ENCODE measurements at regions not wholly inside any gene's neighbourhood (a gene's known extent, or its start where the extent isn't known, plus 50 kb on each side); places are given as distances from the start of the nearest gene placed in this dataset.

DNA sequence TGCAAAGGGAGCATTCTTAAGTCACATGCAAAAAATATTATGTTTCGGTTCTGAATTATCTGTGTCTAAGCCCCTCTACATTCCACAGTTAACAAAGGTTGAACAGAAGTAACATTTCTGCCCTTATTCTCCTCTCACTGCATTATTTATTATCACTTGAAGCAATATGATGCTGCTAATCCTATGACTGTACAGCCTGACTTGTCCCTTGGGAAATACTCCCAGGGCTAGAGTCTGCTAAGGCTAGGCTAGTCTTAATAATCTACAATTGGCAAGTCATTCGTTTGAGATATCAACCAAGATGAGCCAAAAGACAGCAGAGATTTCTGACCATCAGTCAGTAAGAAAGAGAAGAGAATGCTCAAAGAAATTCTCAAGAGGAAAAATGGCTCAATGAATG lies 226.9 kb upstream of the HCCS start:
- ATAC-seq (ENCODE audit: poor library complexity) (no peak), DNase-seq (no peak)
- Histone ChIP-seq H3K27ac (ENCODE audit: low read depth in 1 of 2, low read length in 2 of 2) (no peak overlapping the region), H3K9me3 (ENCODE audit: control insufficient read depth in 1 of 2, insufficient read depth in 1 of 2, low read length in 2 of 2) (no peaks in the 10 kb centered on the region), H3K4me1 (ENCODE audit: insufficient read depth, low read length) (no peaks in the 10 kb centered on the region), H3K27me3 (ENCODE audit: control insufficient read depth in 1 of 2, insufficient read depth in 2 of 2, low read length in 2 of 2) (no peaks in the 10 kb centered on the region), H3K36me3 (ENCODE audit: insufficient read depth, low read length) (no peaks in the 10 kb centered on the region), H3K4me3 (ENCODE audit: low read length) (no peak overlapping the region)
- CTCF ChIA-PET: no interaction called here
- peaks cover 5% of the 10 kb centered on the region for H3K9me3 Mint-ChIP-seq
- intact Hi-C loops (cut with DNase I, micrococcal nuclease): no loop called here
- H3K27me3 Mint-ChIP-seq: no peaks in the 10 kb centered on the region
- no peaks in the 10 kb centered on the region for H3K4me1 Mint-ChIP-seq (ENCODE audit: low read depth)
- H3K4me3 Mint-ChIP-seq: no peak overlapping the region
- no peaks in the 10 kb centered on the region for H3K36me3 Mint-ChIP-seq (ENCODE audit: low read depth)
- TF ChIP-seq, protein P1, sequence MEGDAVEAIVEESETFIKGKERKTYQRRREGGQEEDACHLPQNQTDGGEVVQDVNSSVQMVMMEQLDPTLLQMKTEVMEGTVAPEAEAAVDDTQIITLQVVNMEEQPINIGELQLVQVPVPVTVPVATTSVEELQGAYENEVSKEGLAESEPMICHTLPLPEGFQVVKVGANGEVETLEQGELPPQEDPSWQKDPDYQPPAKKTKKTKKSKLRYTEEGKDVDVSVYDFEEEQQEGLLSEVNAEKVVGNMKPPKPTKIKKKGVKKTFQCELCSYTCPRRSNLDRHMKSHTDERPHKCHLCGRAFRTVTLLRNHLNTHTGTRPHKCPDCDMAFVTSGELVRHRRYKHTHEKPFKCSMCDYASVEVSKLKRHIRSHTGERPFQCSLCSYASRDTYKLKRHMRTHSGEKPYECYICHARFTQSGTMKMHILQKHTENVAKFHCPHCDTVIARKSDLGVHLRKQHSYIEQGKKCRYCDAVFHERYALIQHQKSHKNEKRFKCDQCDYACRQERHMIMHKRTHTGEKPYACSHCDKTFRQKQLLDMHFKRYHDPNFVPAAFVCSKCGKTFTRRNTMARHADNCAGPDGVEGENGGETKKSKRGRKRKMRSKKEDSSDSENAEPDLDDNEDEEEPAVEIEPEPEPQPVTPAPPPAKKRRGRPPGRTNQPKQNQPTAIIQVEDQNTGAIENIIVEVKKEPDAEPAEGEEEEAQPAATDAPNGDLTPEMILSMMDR (IDR thresholded peaks at IDR 0.05): no peak
- POLR2A ChIA-PET: no interaction called here
- H3K27ac Mint-ChIP-seq: no peak overlapping the region

GRCh38 chrX:10892621-10893225 lies 218.4 kb upstream of the HCCS start:
- TF ChIP-seq, protein P1 (IDR thresholded peaks at IDR 0.05): no peak
- Mint-ChIP-seq H3K27ac (no peak overlapping the region), H3K4me1 (ENCODE audit: low read depth) (no peaks in the 10 kb centered on the region), H3K36me3 (ENCODE audit: low read depth) (no peaks in the 10 kb centered on the region), H3K9me3 (no peaks in the 10 kb centered on the region), H3K4me3 (no peak overlapping the region), H3K27me3 (no peaks in the 10 kb centered on the region)
- POLR2A ChIA-PET: no interaction called here
- DNase-seq (no peak), ATAC-seq (ENCODE audit: poor library complexity) (no peak)
- Histone ChIP-seq H3K4me1 (ENCODE audit: insufficient read depth, low read length) (no peaks in the 10 kb centered on the region), H3K36me3 (ENCODE audit: insufficient read depth, low read length) (no peaks in the 10 kb centered on the region), H3K4me3 (ENCODE audit: low read length) (no peak overlapping the region), H3K9me3 (ENCODE audit: control insufficient read depth in 1 of 2, insufficient read depth in 1 of 2, low read length in 2 of 2) (peaks cover 0 to 2% of the 10 kb centered on the region in 2 experiments), H3K27me3 (ENCODE audit: control insufficient read depth in 1 of 2, insufficient read depth in 2 of 2, low read length in 2 of 2) (no peaks in the 10 kb centered on the region), H3K27ac (ENCODE audit: low read depth in 1 of 2, low read length in 2 of 2) (no peak overlapping the region)
- intact Hi-C loops (cut with DNase I, micrococcal nuclease): no loop called here
- CTCF ChIA-PET: no interaction called here

GRCh38 chrX:10893366-10893765 lies 217.8 kb upstream of the HCCS start:
- Mint-ChIP-seq H3K36me3 (ENCODE audit: low read depth) (no peaks in the 10 kb centered on the region), H3K4me3 (no peak overlapping the region), H3K9me3 (no peaks in the 10 kb centered on the region), H3K27ac (no peak overlapping the region), H3K27me3 (no peaks in the 10 kb centered on the region), H3K4me1 (ENCODE audit: low read depth) (no peaks in the 10 kb centered on the region)
- no peaks in the 10 kb centered on the region for H3K27me3 ChIP-seq (ENCODE audit: control insufficient read depth in 1 of 2, insufficient read depth in 2 of 2, low read length in 2 of 2)
- CTCF ChIA-PET: no interaction called here
- no peaks in the 10 kb centered on the region for H3K4me1 ChIP-seq (ENCODE audit: insufficient read depth, low read length)
- DNase-seq (no peak), ATAC-seq (ENCODE audit: poor library complexity) (no peak)
- POLR2A ChIA-PET: no interaction called here
- H3K27ac ChIP-seq (ENCODE audit: low read depth in 1 of 2, low read length in 2 of 2): no peak overlapping the region
- intact Hi-C loops (cut with DNase I, micrococcal nuclease): no loop called here
- TF ChIP-seq, protein P1 (IDR thresholded peaks at IDR 0.05): no peak
- H3K9me3 ChIP-seq (ENCODE audit: control insufficient read depth in 1 of 2, insufficient read depth in 1 of 2, low read length in 2 of 2): peaks cover 0 to 4% of the 10 kb centered on the region in 2 experiments
- H3K4me3 ChIP-seq (ENCODE audit: low read length): no peak overlapping the region
- no peaks in the 10 kb centered on the region for H3K36me3 ChIP-seq (ENCODE audit: insufficient read depth, low read length)

Data from CD4-positive, alpha-beta T cell (primary cell).